Lung microvascular endothelial cell (primary cell): ENCODE measurements at regions not wholly inside any gene's neighbourhood (a gene's known extent, or its start where the extent isn't known, plus 50 kb on each side); places are given as distances from the start of the nearest gene placed in this dataset.

ENCODE experiments used
- DNase-seq, 2 donors: peaks; one replicate each; pipeline versions ENCODE4 v3.0.0 to v3.0.0-alpha.2; 2010; ENCODE audit warnings: low read depth in 2 of 2

- no peak for DNase-seq
Observed at GRCh38 chr11:79694368-79694767, 253.5 kb upstream of the TENM4 start.

GRCh38 chr11:79691445-79691844 lies 250.6 kb upstream of the TENM4 start:
- no peak for DNase-seq

GRCh38 chr11:79686703-79687419 lies 246.0 kb upstream of the TENM4 start:
- no peak for DNase-seq

- no peak for DNase-seq
Observed at GRCh38 chr11:79683930-79684329, 243.1 kb upstream of the TENM4 start.

GRCh38 chr11:79678780-79679452 lies 238.1 kb upstream of the TENM4 start:
- DNase-seq = no peak

GRCh38 chr11:79676396-79676795 lies 235.6 kb upstream of the TENM4 start:
- no peak for DNase-seq

- DNase-seq = no peak
Observed at GRCh38 chr11:79675081-79675480, 234.3 kb upstream of the TENM4 start.

- no peak for DNase-seq
Observed at GRCh38 chr11:79672786-79673185, 232.0 kb upstream of the TENM4 start.

GRCh38 chr11:79671401-79671800 lies 230.6 kb upstream of the TENM4 start:
- DNase-seq = no peak

GRCh38 chr11:79670882-79671281 lies 230.1 kb upstream of the TENM4 start:
- no peak for DNase-seq

GRCh38 chr11:79668575-79668974 lies 227.7 kb upstream of the TENM4 start:
- no peak for DNase-seq

GRCh38 chr11:79667380-79667779 lies 226.6 kb upstream of the TENM4 start:
- DNase-seq = no peak

GRCh38 chr11:79663017-79663416 lies 222.2 kb upstream of the TENM4 start:
- DNase-seq = no peak

GRCh38 chr11:79661373-79661772 lies 220.5 kb upstream of the TENM4 start:
- DNase-seq = no peak

- no peak for DNase-seq
Observed at GRCh38 chr11:79648766-79649520, 208.1 kb upstream of the TENM4 start.

- no peak for DNase-seq
Observed at GRCh38 chr11:79637219-79637618, 196.4 kb upstream of the TENM4 start.

GRCh38 chr11:79634905-79635304 lies 194.1 kb upstream of the TENM4 start:
- DNase-seq = no peak

GRCh38 chr11:79627281-79627680 lies 186.5 kb upstream of the TENM4 start:
- no peak for DNase-seq

- DNase-seq = no peak
Observed at GRCh38 chr11:79626135-79627075, 185.6 kb upstream of the TENM4 start.

- no peak for DNase-seq
Observed at GRCh38 chr11:79623375-79623774, 182.5 kb upstream of the TENM4 start.

- no peak for DNase-seq
Observed at GRCh38 chr11:79617561-79617960, 176.7 kb upstream of the TENM4 start.
